Keratinocyte (primary cell): ENCODE measurements at regions not wholly inside any gene's neighbourhood (a gene's known extent, or its start where the extent isn't known, plus 50 kb on each side); places are given as distances from the start of the nearest gene placed in this dataset.

Experiments
- CTCF ChIP-seq, 3 experiments: IDR thresholded peaks in 1 of 3; conservative IDR thresholded peaks in 1 of 3; optimal IDR thresholded peaks in 1 of 3; 2 replicates in 2 of 3; 3 replicates in 1 of 3; pipeline versions ENCODE3 to v1.5.1; 2011; ENCODE audit warnings: low read length in 3 of 3, mild to moderate bottlenecking in 3 of 3, moderate library complexity in 2 of 3, control low read depth in 1 of 3, inconsistent platforms in 1 of 3; ENCODE audit not compliant: insufficient read depth in 2 of 3; ENCODE audit errors: extremely low read depth in 1 of 3
- EZH2 ChIP-seq: IDR thresholded peaks from one replicate; pipeline ENCODE4 v1.6.1; 2012; ENCODE audit warnings: inconsistent platforms, mild to moderate bottlenecking, low read length, moderate library complexity

GRCh38 chr9:134549336-134549735 is 92.3 kb upstream of the COL5A1 start:
- no peak for TF ChIP-seq EZH2
- TF ChIP-seq CTCF (optimal IDR thresholded peaks at IDR 0.05 in 1 of 3, IDR thresholded peaks at IDR 0.05 in 1 of 3, conservative IDR thresholded peaks at IDR 0.05 in 1 of 3; ENCODE audit: extremely low read depth in 1 of 3, insufficient read depth in 2 of 3, low read length in 3 of 3) = no peak
